SK-N-SH (cell line): ENCODE measurements at regions not wholly inside any gene's neighbourhood (a gene's known extent, or its start where the extent isn't known, plus 50 kb on each side); places are given as distances from the start of the nearest gene placed in this dataset.

Source experiments
- CTCF ChIA-PET: fragments of 300-600, 350-600 bp; formaldehyde crosslinking; extraction: SDS; loops from one replicate; lab custom pipeline; 2021; lab: Yijun Ruan, JAX
- POLR2A ChIA-PET: fragments of 350-600 bp; sonication (Branson Sonifier 250); formaldehyde crosslinking; extraction: SDS; loops from one replicate; lab custom pipeline; 2020; ENCODE audit warnings: antibody characterized with exemption, inconsistent platforms; lab: Yijun Ruan, JAX
- DNase-seq: peaks from one replicate; pipeline ENCODE4 v3.0.0; 2012
- H2AFZ ChIP-seq: fragments of 200-600 bp; sonication (generic); 2 replicates; pipeline ENCODE4 v1.8.1; 2016; ENCODE audit warnings: antibody characterized with exemption, mild to moderate bottlenecking, low read depth
- H3F3A ChIP-seq: fragments of 200-600 bp; sonication (generic); replicated peaks from 2 replicates; pipeline ENCODE3; 2016; ENCODE audit warnings: antibody characterized with exemption, mild to moderate bottlenecking; ENCODE audit not compliant: insufficient read depth
- H3K27ac ChIP-seq, 2 experiments: fragments of 200-500 bp in 1 of 2; fragments of 200-600 bp in 1 of 2; sonication (Bioruptor generic) in 1 of 2; sonication (generic), shearing (Covaris generic) in 1 of 2; 2 replicates each; pipeline versions ENCODE4 v1.5.1 to v1.6.1; 2014 to 2016; ENCODE audit warnings: low read depth in 2 of 2, inconsistent platforms in 1 of 2, low read length in 1 of 2, mild to moderate bottlenecking in 1 of 2, mixed read lengths in 1 of 2
- H3K27me3 ChIP-seq: fragments of 200-600 bp; sonication (generic), shearing (Covaris generic); 2 replicates; pipeline ENCODE4 v1.6.1; 2016; ENCODE audit warnings: mixed run types; ENCODE audit not compliant: insufficient read depth
- H3K36me3 ChIP-seq, 2 experiments: fragments of 200-500 bp in 1 of 2; fragments of 200-600 bp in 1 of 2; sonication (Bioruptor generic) in 1 of 2; sonication (generic) in 1 of 2; replicated peaks in 1 of 2; 2 replicates each; pipeline versions ENCODE3 to v1.5.1; 2014 to 2016; ENCODE audit warnings: low read length in 1 of 2, mild to moderate bottlenecking in 1 of 2; ENCODE audit not compliant: insufficient read depth in 2 of 2, control insufficient read depth in 1 of 2
- H3K4me1 ChIP-seq, 2 experiments: fragments of 200-500 bp in 1 of 2; fragments of 200-600 bp in 1 of 2; sonication (Bioruptor generic) in 1 of 2; sonication (generic), shearing (Covaris generic) in 1 of 2; 2 replicates each; pipeline versions ENCODE4 v1.5.1 to v1.6.1; 2014 to 2016; ENCODE audit warnings: low read depth in 1 of 2, low read length in 1 of 2, mixed run types in 1 of 2; ENCODE audit not compliant: insufficient read depth in 2 of 2, control insufficient read depth in 1 of 2
- H3K4me2 ChIP-seq: fragments of 200-600 bp; sonication (generic), shearing (Covaris generic); 2 replicates; pipeline ENCODE4 v1.6.1; 2017; ENCODE audit warnings: mixed run types
- H3K4me3 ChIP-seq, 2 experiments: fragments of 200-500 bp in 1 of 2; fragments of 200-600 bp in 1 of 2; sonication (Bioruptor generic) in 1 of 2; sonication (generic), shearing (Covaris generic) in 1 of 2; 2 replicates each; pipeline versions ENCODE4 v1.5.1 to v1.8.1; 2014 to 2016; ENCODE audit warnings: low read depth in 2 of 2, inconsistent platforms in 1 of 2, low read length in 1 of 2, mild to moderate bottlenecking in 1 of 2, mixed read lengths in 1 of 2, moderate library complexity in 1 of 2
- H3K79me2 ChIP-seq: fragments of 200-600 bp; sonication (generic); 2 replicates; pipeline ENCODE4 v1.8.1; 2017; ENCODE audit warnings: mild to moderate bottlenecking; ENCODE audit not compliant: insufficient read depth
- H3K9ac ChIP-seq: fragments of 200-600 bp; sonication (generic); 2 replicates; pipeline ENCODE4 v1.6.1; 2017; ENCODE audit warnings: mixed run types
- H3K9me2 ChIP-seq: fragments of 200-600 bp; sonication (generic); 2 replicates; pipeline ENCODE4 v1.6.1; 2017; ENCODE audit warnings: mixed run types
- H3K9me3 ChIP-seq: fragments of 200-600 bp; sonication (generic); 2 replicates; pipeline ENCODE4 v1.6.1; 2017; ENCODE audit warnings: mixed run types, mild to moderate bottlenecking, moderate library complexity
- H4K20me1 ChIP-seq: fragments of 200-600 bp; sonication (generic); 2 replicates; pipeline ENCODE4 v1.6.1; 2017; ENCODE audit warnings: mild to moderate bottlenecking, mixed run types; ENCODE audit not compliant: insufficient read depth
- CHD2 ChIP-seq: fragments of 150-350 bp; IDR thresholded peaks from 2 replicates; pipeline ENCODE4 v1.6.1; 2018; ENCODE audit warnings: low read length; ENCODE audit not compliant: partially characterized antibody
- ELF1 ChIP-seq: IDR thresholded peaks from 2 replicates; pipeline ENCODE4 v1.4.0; 2012
- EP300 ChIP-seq, 2 experiments: IDR thresholded peaks; 2 replicates each; pipeline versions ENCODE4 v1.4.0 to v1.6.1; 2012; ENCODE audit warnings: borderline replicate concordance in 1 of 2, low read depth in 1 of 2, low read length in 1 of 2
- FOXJ3 ChIP-seq: sonication (generic); formaldehyde crosslinking; IDR thresholded peaks from 2 replicates; pipeline ENCODE4 v1.5.1; 2020; ENCODE audit warnings: mild to moderate bottlenecking, missing genetic modification reagents
- GABPA ChIP-seq: IDR thresholded peaks from 2 replicates; pipeline ENCODE4 v1.4.0; 2012; ENCODE audit warnings: low read depth, mild to moderate bottlenecking
- GATA2 ChIP-seq: sonication (generic); formaldehyde crosslinking; IDR thresholded peaks from 2 replicates; pipeline ENCODE4 v1.5.0; 2020; ENCODE audit warnings: mild to moderate bottlenecking, missing genetic modification reagents
- IRF3 ChIP-seq: fragments of 150-350 bp; IDR thresholded peaks from 2 replicates; pipeline ENCODE4 v1.6.1; 2016; ENCODE audit warnings: mild to moderate bottlenecking, low read depth, low read length
- JUND ChIP-seq: IDR thresholded peaks from 2 replicates; pipeline ENCODE4 v1.4.0; 2012
- MEF2A ChIP-seq: IDR thresholded peaks from 2 replicates; pipeline ENCODE4 v1.4.0; 2012; ENCODE audit warnings: low read depth, borderline replicate concordance
- MXI1 ChIP-seq: IDR thresholded peaks from 2 replicates; pipeline ENCODE4 v1.6.1; 2012; ENCODE audit warnings: mild to moderate bottlenecking, low read depth, low read length, improper control_type of control experiment
- NFIC ChIP-seq: IDR thresholded peaks from 2 replicates; pipeline ENCODE4 v1.4.0; 2012; ENCODE audit warnings: borderline replicate concordance
- NRF1 ChIP-seq: IDR thresholded peaks from 2 replicates; pipeline ENCODE4 v1.6.1; 2012; ENCODE audit warnings: low read depth, mild to moderate bottlenecking, low read length
- POLR2AphosphoS5 ChIP-seq: IDR thresholded peaks from 2 replicates; pipeline ENCODE4 v1.6.1; 2012; ENCODE audit warnings: low read depth, low read length
- RXRA ChIP-seq: IDR thresholded peaks from 2 replicates; pipeline ENCODE4 v1.4.0; 2012; ENCODE audit warnings: low read depth, mild to moderate bottlenecking, borderline replicate concordance
- SIN3A ChIP-seq: IDR thresholded peaks from 2 replicates; pipeline ENCODE4 v1.6.1; 2012; ENCODE audit warnings: low read depth, mild to moderate bottlenecking, low read length, moderate library complexity, borderline replicate concordance
- SMC3 ChIP-seq: IDR thresholded peaks from 2 replicates; pipeline ENCODE4 v1.6.1; 2012; ENCODE audit warnings: low read depth, low read length, improper control_type of control experiment
- TAF1 ChIP-seq: IDR thresholded peaks from 2 replicates; pipeline ENCODE4 v1.6.1; 2012; ENCODE audit warnings: low read depth, mild to moderate bottlenecking, low read length, moderate library complexity, borderline replicate concordance
- TCF12 ChIP-seq: IDR thresholded peaks from 2 replicates; pipeline ENCODE4 v1.4.0; 2012
- TEAD4 ChIP-seq: IDR thresholded peaks from 2 replicates; pipeline ENCODE4 v1.4.0; 2012; ENCODE audit warnings: mild to moderate bottlenecking, borderline replicate concordance; ENCODE audit not compliant: insufficient read depth
- USF1 ChIP-seq: IDR thresholded peaks from 2 replicates; pipeline ENCODE4 v1.4.0; 2012; ENCODE audit warnings: low read depth, borderline replicate concordance
- YY1 ChIP-seq: IDR thresholded peaks from 2 replicates; pipeline ENCODE4 v1.4.0; 2012; ENCODE audit warnings: low read depth, mild to moderate bottlenecking
- WGBS: methylation state at CpG from one replicate; pipeline ENCODE4 v1.1.6; 2017; ENCODE audit warnings: low lambda C conversion rate; 5-methylcytosine and 5-hydroxymethylcytosine counted together
- TF ChIP-seq, protein P1 (sequence below): fragments of 200-600 bp; sonication (generic); IDR thresholded peaks from 2 replicates; pipeline ENCODE4 v1.6.1; 2017; ENCODE audit warnings: antibody characterized with exemption, mild to moderate bottlenecking, moderate library complexity
- TF ChIP-seq, protein P2 (sequence below): IDR thresholded peaks from 2 replicates; pipeline ENCODE4 v1.4.0; 2012; ENCODE audit warnings: low read depth, borderline replicate concordance

GRCh38 chr6:25026723-25027122 lies 91.0 kb upstream of the RIPOR2 start:
- no peak overlapping the region for H3K4me3 ChIP-seq
- H3K4me2 ChIP-seq, result no peak overlapping the region
- no peak for TF ChIP-seq MXI1
- no peak for TF ChIP-seq MEF2A
- TF ChIP-seq CHD2, result no peak
- TF ChIP-seq RXRA, result no peak
- no peak for TF ChIP-seq TCF12
- TF ChIP-seq JUND, result no peak
- TF ChIP-seq TEAD4, result no peak
- TF ChIP-seq ELF1, result no peak
- TF ChIP-seq, protein P1, sequence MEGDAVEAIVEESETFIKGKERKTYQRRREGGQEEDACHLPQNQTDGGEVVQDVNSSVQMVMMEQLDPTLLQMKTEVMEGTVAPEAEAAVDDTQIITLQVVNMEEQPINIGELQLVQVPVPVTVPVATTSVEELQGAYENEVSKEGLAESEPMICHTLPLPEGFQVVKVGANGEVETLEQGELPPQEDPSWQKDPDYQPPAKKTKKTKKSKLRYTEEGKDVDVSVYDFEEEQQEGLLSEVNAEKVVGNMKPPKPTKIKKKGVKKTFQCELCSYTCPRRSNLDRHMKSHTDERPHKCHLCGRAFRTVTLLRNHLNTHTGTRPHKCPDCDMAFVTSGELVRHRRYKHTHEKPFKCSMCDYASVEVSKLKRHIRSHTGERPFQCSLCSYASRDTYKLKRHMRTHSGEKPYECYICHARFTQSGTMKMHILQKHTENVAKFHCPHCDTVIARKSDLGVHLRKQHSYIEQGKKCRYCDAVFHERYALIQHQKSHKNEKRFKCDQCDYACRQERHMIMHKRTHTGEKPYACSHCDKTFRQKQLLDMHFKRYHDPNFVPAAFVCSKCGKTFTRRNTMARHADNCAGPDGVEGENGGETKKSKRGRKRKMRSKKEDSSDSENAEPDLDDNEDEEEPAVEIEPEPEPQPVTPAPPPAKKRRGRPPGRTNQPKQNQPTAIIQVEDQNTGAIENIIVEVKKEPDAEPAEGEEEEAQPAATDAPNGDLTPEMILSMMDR, result no peak; the same call in 1 of the 2 replicates
- TF ChIP-seq YY1, result no peak
- no peak for TF ChIP-seq SIN3A
- TF ChIP-seq POLR2AphosphoS5, result no peak
- no peak for TF ChIP-seq USF1
- TF ChIP-seq SMC3, result no peak
- no peaks in the 10 kb centered on the region for H4K20me1 ChIP-seq
- 77% methylated on average over 2 of the region's 2 CpGs for WGBS
- H3K9me2 ChIP-seq, result no peaks in the 10 kb centered on the region
- no peaks in the 10 kb centered on the region for H3K27me3 ChIP-seq
- no peak overlapping the region for H3K27ac ChIP-seq
- H3K79me2 ChIP-seq, result no peaks in the 10 kb centered on the region
- H3F3A ChIP-seq, result no peaks in the 10 kb centered on the region
- no peaks in the 10 kb centered on the region for H3K36me3 ChIP-seq
- H2AFZ ChIP-seq, result peak overlapping the region; percentile 63
- peaks cover 0 to 14% of the 10 kb centered on the region in 2 experiments; a peak in 1 of 4 replicates for H3K4me1 ChIP-seq
- CTCF ChIA-PET, result interaction anchor here (0.7 to 2.7 kb wide), 8 partner anchors 9 to 173 kb away, joined by 3 to 10 read pairs (median 4); no protein-coding TSS in a partner anchor
- POLR2A ChIA-PET, result no interaction called here
- no peaks in the 10 kb centered on the region for H3K9me3 ChIP-seq
- no peak for DNase-seq
- no peak overlapping the region for H3K9ac ChIP-seq

DNA sequence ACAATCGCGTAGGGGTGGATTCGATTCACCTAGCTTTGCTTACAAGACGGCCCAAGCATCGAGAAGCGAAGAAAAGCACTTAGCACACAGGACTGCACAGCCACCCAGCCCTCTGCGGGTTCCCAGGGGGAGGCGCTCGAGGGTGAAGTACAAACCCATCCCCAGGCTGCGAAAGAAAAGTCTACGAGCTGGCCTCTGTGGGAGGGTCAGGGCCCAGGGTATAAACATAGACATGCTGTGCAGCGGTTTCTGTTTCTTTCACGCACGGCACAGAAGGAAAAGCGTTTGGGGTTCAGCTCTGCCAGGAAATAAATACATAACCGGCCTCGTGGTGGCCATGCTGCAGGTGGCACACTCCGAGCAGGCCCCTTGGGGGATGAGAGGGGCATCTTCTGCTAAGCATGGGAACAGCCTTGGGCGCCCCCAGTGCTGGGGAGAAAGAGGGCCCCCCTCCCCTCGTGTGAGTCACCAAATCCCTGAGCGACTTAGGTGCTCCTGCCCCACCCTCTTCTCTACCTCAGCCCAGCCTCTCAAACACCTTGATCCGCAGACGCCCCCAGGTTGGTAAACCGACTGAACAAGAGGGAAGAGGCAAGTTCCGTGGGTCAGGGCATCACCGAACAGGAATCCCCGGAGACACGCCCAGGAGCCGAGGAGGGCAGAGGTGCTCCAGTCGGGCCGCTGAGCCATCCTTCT lies 91.6 kb upstream of the RIPOR2 start:
- DNase-seq, result no peak
- Histone ChIP-seq H3K4me2 (no peak overlapping the region), H3K4me3 (no peak overlapping the region), H3K9me3 (no peaks in the 10 kb centered on the region), H4K20me1 (no peaks in the 10 kb centered on the region), H2AFZ (no peak overlapping the region), H3K9ac (no peak overlapping the region), H3K36me3 (no peaks in the 10 kb centered on the region), H3K9me2 (no peaks in the 10 kb centered on the region), H3K27me3 (no peaks in the 10 kb centered on the region), H3K79me2 (no peaks in the 10 kb centered on the region), H3K27ac (no peak overlapping the region), H3K4me1 (peaks cover 0 to 14% of the 10 kb centered on the region in 2 experiments; a peak in 1 of 4 replicates), H3F3A (no peaks in the 10 kb centered on the region)
- ChIA-PET CTCF (interaction anchor here (0.7 to 2.7 kb wide), 10 partner anchors 9 to 171 kb away, joined by 3 to 10 read pairs (median 5); no protein-coding TSS in a partner anchor), POLR2A (no interaction called here)
- WGBS, result 86% methylated on average over 25 of the region's 31 CpGs
- TF ChIP-seq MEF2A (no peak), TEAD4 (no peak), TCF12 (no peak), POLR2AphosphoS5 (no peak), GATA2 (CRISPR knock-in tag) (no peak), GABPA (no peak), MXI1 (no peak), YY1 (no peak), IRF3 (no peak), TAF1 (no peak), NRF1 (no peak), NFIC (no peak), SIN3A (no peak), FOXJ3 (CRISPR knock-in tag) (no peak), EP300 (IDR thresholded peaks at IDR 0.05; ENCODE audit: borderline replicate concordance in 1 of 2, low read depth in 1 of 2, low read length in 1 of 2) (no peak)
- TF ChIP-seq, protein P2, sequence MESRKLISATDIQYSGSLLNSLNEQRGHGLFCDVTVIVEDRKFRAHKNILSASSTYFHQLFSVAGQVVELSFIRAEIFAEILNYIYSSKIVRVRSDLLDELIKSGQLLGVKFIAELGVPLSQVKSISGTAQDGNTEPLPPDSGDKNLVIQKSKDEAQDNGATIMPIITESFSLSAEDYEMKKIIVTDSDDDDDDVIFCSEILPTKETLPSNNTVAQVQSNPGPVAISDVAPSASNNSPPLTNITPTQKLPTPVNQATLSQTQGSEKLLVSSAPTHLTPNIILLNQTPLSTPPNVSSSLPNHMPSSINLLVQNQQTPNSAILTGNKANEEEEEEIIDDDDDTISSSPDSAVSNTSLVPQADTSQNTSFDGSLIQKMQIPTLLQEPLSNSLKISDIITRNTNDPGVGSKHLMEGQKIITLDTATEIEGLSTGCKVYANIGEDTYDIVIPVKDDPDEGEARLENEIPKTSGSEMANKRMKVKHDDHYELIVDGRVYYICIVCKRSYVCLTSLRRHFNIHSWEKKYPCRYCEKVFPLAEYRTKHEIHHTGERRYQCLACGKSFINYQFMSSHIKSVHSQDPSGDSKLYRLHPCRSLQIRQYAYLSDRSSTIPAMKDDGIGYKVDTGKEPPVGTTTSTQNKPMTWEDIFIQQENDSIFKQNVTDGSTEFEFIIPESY, result no peak
